GM21447 (cell line): ENCODE measurements at regions not wholly inside any gene's neighbourhood (a gene's known extent, or its start where the extent isn't known, plus 50 kb on each side); places are given as distances from the start of the nearest gene placed in this dataset.

Experiments
- ATAC-seq: cut with Tn5 transposase; IDR thresholded peaks from one replicate; pipeline ENCODE4 v1.9.1; 2021; ENCODE audit not compliant: unreplicated experiment

GRCh38 chr2:147712051-147712450 is 132.8 kb upstream of the ACVR2A start:
- ATAC-seq, result no peak

GRCh38 chr2:147711031-147711430 is 133.8 kb upstream of the ACVR2A start:
- ATAC-seq, result no peak

DNA sequence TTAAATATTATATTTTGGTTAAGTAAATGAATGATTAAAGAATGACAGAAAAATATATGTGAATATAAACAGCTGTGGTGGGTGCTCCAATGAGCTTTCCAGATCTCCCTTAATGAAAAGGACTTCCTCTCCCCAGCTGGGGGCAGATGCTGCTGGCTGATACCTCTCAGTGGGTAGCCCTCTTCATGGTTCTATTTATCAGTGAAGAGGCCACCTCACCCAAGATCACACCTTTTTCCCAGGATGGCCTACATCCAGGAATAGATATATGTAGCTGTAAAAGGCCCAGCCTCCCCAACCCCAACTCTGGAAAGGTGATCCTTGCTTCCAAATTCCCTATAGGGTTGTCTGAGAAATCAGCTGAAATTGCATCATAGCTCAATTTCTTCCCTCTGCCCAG is 135.2 kb upstream of the ACVR2A start:
- no peak for ATAC-seq

DNA sequence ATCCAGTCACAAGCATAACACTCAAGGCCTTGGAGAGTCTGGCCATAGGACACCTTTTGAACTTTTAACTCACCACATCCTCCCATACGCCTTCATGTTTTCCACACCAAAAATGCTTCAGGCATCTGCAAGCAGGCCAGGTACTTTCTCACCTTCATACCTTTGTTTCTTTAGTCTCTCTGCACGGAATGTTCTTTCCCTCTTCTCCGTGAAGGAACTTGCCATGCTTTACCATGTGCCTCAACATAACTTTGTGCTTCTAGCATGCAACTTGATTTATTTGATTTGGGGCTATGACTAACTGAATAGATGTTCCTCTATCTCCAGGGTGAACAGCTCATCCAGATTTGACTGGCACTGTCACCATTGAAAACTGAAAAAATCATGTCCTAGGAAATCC is 141.7 kb upstream of the ACVR2A start:
- no peak for ATAC-seq

DNA sequence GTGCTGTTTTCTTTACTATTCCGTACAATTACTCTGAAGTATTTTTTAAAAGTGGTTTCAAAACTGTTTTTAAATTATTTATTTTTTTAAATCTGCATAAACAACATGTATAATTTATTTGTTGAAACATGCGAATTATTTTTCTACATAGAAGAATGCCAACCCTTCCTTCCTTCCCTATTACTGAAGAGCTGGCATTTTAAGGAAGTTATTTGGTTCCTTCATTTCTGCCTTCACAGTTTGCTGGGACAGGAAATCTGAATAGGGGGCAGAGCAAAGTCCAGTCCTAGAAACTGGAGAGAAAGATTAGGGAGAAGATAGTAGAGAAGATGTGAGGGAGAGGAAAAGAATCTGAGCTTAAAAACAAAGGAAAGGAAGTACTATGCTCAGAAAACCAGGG is 146.7 kb upstream of the ACVR2A start:
- no peak for ATAC-seq

- ATAC-seq, result no peak
Measured at GRCh38 chr2:147696426-147696825, 148.4 kb upstream of the ACVR2A start.

GRCh38 chr2:147689220-147689909 is 155.5 kb upstream of the ACVR2A start:
- peak; percentile 100 for ATAC-seq

GRCh38 chr2:147688242-147688641 is 156.6 kb upstream of the ACVR2A start:
- no peak for ATAC-seq

- ATAC-seq, result no peak
Measured at GRCh38 chr2:147686365-147686764, 158.5 kb upstream of the ACVR2A start.

DNA sequence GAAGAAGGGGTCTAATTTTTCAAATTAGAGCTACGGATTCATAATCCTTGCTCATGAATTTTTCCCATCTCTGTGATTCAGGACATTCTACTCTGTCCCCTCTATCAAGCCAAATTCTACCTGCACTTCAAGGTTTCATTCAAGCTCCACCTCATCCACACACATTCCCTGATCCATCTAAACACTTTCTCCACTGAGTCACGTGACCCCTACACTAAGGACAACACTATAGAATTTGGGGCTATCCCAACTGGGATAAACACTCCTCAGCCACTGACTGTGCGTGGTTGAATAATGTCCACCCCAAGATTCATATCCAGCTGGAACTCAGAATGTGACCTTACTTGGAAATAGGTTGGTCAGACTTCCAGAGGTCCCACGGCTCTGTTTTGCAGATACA is 159.9 kb upstream of the ACVR2A start:
- ATAC-seq, result no peak

DNA sequence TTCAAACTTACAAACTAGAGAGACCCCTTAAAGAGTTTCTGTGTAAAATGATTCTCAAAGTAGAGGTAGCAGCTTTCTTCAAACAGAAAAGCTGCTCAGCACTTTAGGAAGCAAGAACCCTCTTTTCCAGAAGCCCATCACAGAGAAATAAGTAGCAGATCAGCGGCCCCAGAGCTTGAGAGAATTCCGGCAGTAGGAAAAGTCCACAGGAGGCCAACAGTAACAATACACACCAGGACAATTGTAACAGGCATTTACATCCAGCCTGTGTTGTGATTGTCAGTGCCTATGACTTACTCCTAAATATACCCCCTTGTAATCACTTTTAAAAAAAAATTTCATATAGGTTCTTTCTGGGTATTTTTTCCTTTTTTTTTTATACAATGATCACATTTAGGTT is 161.4 kb upstream of the ACVR2A start:
- ATAC-seq, result no peak

- ATAC-seq, result no peak
Measured at GRCh38 chr2:147681093-147681492, 163.7 kb upstream of the ACVR2A start.

GRCh38 chr2:147679955-147680531 is 164.8 kb upstream of the ACVR2A start:
- no peak for ATAC-seq

GRCh38 chr2:147679191-147679954 is 165.5 kb upstream of the ACVR2A start:
- no peak for ATAC-seq

GRCh38 chr2:147665105-147665504 is 179.7 kb upstream of the ACVR2A start:
- ATAC-seq, result no peak

DNA sequence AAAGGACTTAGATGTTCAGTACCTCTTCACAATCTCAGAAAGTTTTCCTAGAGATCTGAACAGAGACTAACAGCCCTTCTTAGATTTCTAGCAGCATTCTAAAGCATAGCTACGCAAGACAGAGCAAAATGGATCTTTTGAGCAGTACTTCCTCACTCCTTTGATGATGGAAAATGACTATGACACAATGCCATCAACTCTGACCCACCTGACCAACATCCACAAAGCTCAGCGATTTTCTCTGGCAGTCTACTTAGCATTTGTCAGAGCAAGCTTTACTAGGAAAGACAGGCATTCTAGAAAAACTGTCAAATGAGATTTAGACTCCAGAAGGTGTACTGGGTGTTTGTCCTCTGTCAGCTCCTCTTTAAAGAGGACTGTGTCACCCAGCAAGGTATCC is 180.9 kb upstream of the ACVR2A start:
- peak; percentile 23 for ATAC-seq

DNA sequence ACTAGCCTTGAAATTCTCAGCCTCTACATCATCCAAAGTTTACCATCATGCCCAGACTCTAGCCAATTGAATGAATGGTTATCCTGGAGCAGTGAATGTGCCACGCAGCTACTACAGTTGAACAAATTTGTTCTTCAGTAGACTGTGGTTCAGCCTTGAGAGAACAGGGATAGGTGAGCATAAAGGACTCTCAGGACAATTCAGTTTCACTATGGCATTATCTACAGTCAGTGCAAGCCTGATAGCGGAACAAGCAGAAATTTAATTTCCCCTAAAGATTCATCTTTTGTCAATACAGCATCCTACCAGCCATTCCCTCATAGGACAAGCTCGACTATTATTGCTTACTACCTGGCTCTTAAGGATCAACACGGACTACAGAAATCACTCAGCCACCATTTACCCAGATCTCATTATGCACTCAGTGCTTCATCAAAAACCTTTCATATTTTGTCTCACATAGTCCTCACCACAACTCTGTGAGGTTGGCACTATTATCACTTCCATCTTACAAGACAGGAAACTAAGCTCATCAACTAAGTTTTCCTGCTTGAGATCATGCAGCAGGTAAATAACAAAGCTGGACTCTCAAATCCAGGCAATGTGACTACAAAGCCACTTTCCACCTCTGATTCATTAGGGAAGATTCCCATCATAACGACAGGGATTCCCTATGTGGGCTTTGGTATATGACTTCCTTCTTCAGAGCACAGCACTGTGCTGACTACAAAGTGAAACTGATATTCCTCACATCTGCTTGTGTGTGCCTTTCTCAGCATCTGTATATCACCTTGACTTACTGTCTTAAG is 181.5 kb upstream of the ACVR2A start:
- ATAC-seq, result peak; percentile 89

GRCh38 chr2:147662221-147662620 is 182.6 kb upstream of the ACVR2A start:
- ATAC-seq, result no peak

- no peak for ATAC-seq
Measured at GRCh38 chr2:147660680-147661079, 184.1 kb upstream of the ACVR2A start.

- ATAC-seq, result no peak
Measured at GRCh38 chr2:147659051-147659450, 185.8 kb upstream of the ACVR2A start.
